GM12865 (cell line): ENCODE measurements at regions not wholly inside any gene's neighbourhood (a gene's known extent, or its start where the extent isn't known, plus 50 kb on each side); places are given as distances from the start of the nearest gene placed in this dataset.
A peak's percentile ranks its signal among the peaks of the same experiment; 100 is the strongest.
"Not testable (repeated sequence)": the region's sequence is repeated elsewhere in the genome, so short reads cannot be mapped to it uniquely, and the experiment has no call there.

Experiments used
- DNase-seq: peaks from one replicate; pipeline ENCODE4 v3.0.0; 2010; ENCODE audit warnings: low read depth
- H3K4me3 ChIP-seq: 2 replicates; pipeline ENCODE4 v1.5.1; 2011; ENCODE audit warnings: mild to moderate bottlenecking, low read depth, low read length, control low read depth
- TF ChIP-seq, protein P1 (sequence below): IDR thresholded peaks from 2 replicates; pipeline ENCODE4 v1.5.1; 2011; ENCODE audit warnings: low read length, control low read depth, low read depth, inconsistent platforms; ENCODE audit not compliant: insufficient read depth; ENCODE audit errors: missing control alignments

DNA sequence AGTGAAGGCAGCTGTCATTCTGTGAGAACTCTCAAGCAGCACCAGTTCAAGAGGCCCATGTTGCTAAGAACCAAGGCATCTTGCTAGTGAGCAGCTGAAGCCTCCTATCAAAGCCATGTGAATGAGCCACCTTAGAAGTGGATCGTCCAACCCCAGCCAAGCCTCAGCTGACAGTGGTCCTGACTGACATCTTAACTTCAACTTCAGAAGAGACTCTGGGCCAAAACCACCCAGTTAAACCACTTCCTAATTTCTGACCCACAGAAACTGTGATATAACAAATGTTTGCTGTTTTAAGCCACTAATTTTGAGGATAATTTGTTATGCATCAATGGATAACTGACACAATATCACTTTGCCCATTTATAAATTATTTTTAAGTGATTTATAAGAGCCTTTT, 256.0 kb downstream of the RPAP3 start:
- DNase-seq = peak; percentile 21
- H3K4me3 ChIP-seq = no peak overlapping the region
- TF ChIP-seq, protein P1, sequence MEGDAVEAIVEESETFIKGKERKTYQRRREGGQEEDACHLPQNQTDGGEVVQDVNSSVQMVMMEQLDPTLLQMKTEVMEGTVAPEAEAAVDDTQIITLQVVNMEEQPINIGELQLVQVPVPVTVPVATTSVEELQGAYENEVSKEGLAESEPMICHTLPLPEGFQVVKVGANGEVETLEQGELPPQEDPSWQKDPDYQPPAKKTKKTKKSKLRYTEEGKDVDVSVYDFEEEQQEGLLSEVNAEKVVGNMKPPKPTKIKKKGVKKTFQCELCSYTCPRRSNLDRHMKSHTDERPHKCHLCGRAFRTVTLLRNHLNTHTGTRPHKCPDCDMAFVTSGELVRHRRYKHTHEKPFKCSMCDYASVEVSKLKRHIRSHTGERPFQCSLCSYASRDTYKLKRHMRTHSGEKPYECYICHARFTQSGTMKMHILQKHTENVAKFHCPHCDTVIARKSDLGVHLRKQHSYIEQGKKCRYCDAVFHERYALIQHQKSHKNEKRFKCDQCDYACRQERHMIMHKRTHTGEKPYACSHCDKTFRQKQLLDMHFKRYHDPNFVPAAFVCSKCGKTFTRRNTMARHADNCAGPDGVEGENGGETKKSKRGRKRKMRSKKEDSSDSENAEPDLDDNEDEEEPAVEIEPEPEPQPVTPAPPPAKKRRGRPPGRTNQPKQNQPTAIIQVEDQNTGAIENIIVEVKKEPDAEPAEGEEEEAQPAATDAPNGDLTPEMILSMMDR = no peak

DNA sequence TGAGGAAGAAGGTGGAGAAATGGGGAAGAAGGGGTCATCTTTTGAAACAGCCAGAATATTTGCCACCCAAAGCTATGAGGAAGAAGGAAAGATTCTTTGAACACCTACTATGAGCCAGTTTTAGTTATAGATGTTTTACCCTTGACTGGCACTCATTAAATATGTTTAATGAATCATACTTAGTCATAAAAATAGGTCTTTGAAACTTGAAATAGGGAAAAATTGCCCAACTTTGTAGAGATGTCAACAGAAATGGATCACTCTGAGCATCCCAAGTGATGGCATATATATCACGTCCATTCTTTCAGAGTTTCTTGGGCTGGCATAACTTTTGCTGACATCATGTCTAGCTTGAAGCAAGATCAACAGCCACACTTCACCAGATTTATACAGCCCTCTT, 263.5 kb downstream of the RPAP3 start:
- TF ChIP-seq, protein P1 = no peak
- no peak for DNase-seq
- H3K4me3 ChIP-seq = no peak overlapping the region

DNA sequence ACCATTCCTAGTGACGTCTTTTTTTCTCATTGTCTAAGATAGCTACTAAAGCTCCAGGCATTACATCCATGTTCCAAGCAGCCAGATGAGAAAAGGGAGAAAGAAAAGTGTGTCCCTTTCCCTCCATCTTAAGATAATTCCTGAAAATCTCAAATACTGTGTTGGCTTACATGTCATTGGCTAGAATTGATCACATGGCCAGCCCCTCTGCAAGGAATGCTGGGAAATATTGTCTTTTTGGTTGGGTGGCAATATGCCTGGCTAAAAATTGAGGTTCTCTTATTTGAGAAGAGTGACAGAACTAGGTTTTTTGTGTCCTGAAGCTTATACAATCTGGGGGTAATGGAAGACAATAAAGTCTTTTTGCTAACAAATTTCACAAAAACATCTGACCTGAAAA, 264.3 kb downstream of the RPAP3 start:
- H3K4me3 ChIP-seq = no peak overlapping the region
- DNase-seq = no peak
- TF ChIP-seq, protein P1 = no peak

DNA sequence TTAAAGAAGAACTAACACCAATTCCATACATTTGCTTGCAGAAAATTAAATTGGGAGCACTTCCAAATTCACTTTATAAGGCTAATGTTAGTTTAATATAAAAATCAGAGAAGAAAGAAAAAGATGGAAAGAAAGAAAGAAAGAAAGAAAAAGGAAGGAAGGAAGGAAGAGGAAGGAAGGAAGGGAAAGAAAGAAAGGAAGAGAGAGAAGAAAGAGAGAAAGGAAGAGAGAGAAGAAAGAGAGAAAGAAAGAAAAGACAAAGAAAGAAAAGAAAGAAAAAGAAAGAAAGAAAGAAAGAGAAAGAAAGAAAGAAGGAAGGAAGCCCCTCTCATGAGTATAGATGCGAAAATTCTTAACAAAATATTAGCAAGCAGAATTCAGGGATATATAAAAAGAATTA, 267.7 kb downstream of the RPAP3 start:
- H3K4me3 ChIP-seq = no peak overlapping the region
- no peak for DNase-seq
- TF ChIP-seq, protein P1 = no peak

DNA sequence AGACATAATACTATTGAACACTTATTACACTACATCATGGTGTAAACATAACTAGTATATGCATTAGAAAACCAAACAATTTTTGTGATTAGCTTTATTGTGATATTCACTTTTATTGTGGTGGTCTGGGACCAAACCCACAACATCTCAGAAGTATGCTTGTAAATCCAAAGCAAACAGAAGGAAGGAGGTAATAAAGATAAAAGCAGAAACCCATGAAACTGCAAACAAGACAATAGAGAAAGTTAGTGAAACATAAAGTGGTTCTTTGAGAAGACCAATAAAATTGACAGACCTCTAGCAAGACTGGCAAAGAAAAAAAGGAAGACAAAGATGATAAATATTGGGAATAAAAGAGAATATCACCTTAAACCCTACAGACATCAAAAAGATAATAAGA, 268.3 kb downstream of the RPAP3 start:
- TF ChIP-seq, protein P1 = no peak
- no peak for DNase-seq
- no peak overlapping the region for H3K4me3 ChIP-seq

DNA sequence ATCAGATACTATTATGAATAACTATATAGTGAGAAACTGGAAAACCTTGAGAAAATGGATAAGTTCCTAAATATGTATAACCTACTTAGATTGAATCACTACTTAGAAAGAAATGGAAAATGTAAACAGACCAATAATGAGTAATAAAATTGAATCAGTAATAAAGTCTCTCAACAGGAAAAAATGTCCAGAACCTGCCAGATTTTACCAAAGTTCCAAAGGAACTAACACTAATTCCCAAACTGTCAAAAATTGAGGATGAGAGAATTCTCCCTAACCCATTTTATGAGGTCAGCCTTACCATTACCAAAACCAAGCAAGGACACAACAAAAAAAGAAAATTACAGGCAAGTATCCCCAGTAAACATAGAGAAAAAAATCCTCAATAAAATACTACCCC, 272.0 kb downstream of the RPAP3 start:
- H3K4me3 ChIP-seq = no peak overlapping the region
- TF ChIP-seq, protein P1 = no peak
- DNase-seq = no peak

DNA sequence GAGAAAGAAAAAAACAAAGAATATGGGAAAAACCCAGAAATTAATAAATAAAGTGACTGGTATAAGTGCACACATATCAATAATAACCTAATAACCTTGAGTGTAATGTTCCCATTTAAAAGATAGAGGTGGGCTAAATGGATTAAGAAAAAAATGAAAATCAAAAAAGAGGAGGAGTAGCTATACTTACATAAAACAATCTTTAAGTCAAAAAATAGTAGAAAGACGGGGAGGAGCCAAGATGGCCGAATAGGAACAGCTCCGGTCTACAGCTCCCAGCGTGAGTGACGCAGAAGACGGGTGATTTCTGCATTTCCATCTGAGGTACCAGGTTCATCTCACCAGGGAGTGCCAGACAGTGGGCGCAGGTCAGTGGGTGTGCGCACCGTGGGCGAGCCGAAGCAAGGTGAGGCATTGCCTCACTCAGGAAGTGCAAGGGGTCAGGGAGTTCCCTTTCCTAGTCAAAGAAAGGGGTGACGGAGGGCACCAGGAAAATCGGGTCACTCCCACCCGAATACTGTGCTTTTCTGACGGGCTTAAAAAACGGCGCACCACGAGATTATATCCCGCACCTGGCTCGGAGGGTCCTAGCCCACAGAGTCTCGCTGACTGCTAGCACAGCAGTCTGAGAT, 279.0 kb downstream of the RPAP3 start:
- not testable (repeated sequence) for DNase-seq, H3K4me3 ChIP-seq
